D721Med (cell line): ENCODE measurements at regions not wholly inside any gene's neighbourhood (a gene's known extent, or its start where the extent isn't known, plus 50 kb on each side); places are given as distances from the start of the nearest gene placed in this dataset.

Experiments used
- DNase-seq: peaks from one replicate; pipeline ENCODE4 v3.0.0; 2011; ENCODE audit warnings: low spot score; ENCODE audit not compliant: insufficient read length
- FAIRE-seq: peaks from 2 replicates; lab custom pipeline; 2011; peaks lifted over from hg19 to GRCh38; lab: Jason Lieb, UNC
- TF ChIP-seq, protein P1 (sequence below): IDR thresholded peaks from 2 replicates; pipeline ENCODE4 v1.5.1; 2012; ENCODE audit warnings: mild to moderate bottlenecking, control low read depth; ENCODE audit not compliant: insufficient read depth; ENCODE audit errors: missing control alignments

DNA sequence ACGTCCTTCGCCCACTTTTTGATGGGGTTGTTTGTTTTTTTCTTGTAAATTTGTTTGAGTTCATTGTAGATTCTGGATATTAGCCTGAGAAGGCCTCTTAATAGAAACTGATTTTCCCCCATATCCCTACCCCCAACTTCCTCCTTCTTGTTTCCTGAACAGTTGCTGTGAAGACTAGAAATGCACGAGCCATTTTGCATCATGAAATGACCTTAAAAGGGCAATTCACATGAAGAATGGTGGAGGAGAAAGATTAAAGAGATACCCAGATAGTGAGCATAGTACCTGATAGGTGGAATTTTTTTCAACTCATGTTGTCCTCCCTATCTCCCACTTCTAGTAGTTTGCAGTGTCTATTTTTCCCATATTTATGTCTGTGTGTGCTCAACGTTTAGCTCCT is 55.2 kb upstream of the KCNH8 start:
- DNase-seq (no peak), FAIRE-seq (no peak)
- TF ChIP-seq, protein P1, sequence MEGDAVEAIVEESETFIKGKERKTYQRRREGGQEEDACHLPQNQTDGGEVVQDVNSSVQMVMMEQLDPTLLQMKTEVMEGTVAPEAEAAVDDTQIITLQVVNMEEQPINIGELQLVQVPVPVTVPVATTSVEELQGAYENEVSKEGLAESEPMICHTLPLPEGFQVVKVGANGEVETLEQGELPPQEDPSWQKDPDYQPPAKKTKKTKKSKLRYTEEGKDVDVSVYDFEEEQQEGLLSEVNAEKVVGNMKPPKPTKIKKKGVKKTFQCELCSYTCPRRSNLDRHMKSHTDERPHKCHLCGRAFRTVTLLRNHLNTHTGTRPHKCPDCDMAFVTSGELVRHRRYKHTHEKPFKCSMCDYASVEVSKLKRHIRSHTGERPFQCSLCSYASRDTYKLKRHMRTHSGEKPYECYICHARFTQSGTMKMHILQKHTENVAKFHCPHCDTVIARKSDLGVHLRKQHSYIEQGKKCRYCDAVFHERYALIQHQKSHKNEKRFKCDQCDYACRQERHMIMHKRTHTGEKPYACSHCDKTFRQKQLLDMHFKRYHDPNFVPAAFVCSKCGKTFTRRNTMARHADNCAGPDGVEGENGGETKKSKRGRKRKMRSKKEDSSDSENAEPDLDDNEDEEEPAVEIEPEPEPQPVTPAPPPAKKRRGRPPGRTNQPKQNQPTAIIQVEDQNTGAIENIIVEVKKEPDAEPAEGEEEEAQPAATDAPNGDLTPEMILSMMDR = no peak

DNA sequence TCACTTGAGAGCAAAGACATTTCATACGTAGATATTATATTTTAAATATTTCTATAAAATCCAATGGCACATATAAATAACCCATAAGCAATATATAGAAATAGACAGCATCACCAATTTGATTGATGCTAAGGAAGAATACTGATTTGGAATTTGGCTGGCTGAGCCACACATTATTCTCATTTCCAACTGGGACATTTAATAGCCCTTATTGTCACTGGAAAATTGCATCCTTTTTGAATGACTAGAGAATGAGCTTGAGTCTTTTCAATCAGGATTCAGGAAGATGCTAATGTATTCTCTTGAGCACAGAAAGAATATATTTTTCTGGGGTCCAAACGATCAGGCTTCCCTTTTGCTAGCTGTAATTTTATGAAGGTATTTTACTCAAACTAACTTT is 70.9 kb upstream of the KCNH8 start:
- no peak for FAIRE-seq
- DNase-seq = no peak
- TF ChIP-seq, protein P1 = no peak

DNA sequence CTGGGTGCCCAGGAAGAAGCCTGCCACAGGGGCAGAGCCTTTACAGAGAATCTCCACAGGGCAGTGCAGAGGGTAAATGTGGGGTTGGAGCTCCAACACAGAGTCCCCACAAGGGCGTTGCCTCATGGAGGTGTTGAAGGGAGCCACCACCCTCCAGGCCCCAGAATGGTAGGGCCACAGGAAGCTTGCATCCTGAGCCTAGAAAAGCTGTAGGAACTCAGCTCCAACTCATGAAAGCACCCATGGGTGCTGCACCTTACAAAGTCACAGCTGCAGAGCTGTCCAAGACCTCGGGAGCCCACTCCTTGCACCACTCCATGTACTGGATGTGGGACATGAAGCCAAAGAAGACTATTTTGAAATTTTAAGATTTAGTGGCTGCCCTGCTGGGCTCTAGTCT is 73.3 kb upstream of the KCNH8 start:
- TF ChIP-seq, protein P1 = no peak
- FAIRE-seq (no peak), DNase-seq (no peak)

DNA sequence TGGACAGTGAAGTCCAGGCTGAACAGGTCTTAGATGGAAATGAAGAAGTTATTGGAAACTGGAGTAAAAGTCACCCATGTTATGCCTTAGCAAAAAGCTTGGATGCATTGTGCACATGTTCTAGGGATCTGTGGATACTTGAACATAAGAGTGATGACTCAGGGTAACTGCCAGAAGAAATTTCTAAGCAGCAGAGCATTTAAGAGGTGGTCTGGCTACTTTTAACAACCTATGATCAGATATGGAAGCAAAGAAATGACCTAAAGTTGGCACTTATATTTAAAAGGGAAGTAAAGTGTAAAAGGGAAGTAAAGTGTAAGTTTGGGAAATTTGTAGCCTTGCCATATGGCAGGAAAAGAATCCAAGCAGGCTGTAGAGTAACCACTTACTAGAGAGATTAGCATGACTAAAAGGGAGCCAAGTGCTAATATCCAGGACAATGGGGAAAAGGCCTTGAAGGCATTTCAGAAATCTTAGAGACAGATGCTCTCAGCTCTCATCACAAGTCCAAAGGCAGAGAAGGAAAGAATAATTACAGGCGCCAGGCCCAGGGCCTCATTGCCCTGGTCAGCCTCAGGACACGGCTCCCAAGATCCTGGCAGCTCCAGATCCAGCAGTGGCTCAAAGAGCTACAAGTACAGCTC is 73.9 kb upstream of the KCNH8 start:
- TF ChIP-seq, protein P1 = no peak
- DNase-seq = no peak
- FAIRE-seq = no peak

DNA sequence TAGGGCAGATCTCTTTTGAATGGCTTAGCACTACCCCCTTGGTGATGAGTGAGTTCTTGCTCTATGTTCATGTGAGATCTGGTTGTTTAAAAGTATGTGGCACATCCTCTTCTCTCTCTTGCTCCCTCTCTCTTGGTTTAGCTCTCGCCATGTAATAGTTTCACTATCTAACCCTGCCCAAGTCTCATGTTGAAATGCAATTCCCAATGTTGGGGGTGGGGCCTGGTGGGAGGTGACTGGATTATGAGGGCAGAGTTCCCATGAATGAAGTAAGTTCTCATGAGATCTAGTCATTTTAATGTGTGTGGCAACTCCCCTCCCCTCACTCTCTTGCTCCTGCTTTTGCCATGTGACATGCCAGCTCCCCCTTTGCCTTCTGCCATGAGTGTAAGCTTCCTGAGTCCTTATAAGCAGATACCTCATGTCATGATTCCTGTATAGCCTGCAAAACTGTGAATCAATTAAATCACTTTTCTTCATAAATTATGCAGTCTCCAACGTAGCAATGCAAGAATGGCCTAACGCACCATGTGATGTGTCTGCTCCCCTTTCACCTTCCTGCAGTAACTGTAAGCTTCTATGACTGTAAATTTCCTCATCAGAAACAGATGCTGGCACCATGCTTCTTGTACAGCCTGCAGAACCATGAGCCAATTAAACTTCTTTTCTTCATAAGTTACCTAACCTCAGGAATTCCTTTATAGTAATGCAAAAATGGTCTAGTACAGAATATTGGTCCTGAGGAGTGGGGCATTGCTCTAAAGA is 74.8 kb upstream of the KCNH8 start:
- DNase-seq (no peak), FAIRE-seq (no peak)
- TF ChIP-seq, protein P1 = no peak

DNA sequence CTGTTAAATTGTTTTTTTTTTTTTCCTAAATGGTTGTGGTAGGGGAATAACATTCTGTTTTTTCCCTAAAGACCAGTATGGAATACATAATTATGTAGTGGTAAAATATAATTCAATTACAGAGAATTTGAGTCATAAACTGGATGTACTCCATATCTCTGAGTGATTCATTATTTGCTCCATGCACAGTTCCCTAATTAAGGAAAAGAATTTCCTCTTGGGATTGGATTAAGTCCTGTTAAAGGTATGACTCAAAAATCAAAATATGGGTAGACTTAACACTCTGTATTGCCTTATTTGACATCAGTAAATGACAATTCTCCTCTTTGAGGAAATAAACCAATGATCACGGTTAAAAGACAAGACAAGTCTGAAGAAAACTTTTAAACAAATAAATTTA is 78.0 kb upstream of the KCNH8 start:
- no peak for FAIRE-seq
- TF ChIP-seq, protein P1 = no peak
- DNase-seq = no peak

DNA sequence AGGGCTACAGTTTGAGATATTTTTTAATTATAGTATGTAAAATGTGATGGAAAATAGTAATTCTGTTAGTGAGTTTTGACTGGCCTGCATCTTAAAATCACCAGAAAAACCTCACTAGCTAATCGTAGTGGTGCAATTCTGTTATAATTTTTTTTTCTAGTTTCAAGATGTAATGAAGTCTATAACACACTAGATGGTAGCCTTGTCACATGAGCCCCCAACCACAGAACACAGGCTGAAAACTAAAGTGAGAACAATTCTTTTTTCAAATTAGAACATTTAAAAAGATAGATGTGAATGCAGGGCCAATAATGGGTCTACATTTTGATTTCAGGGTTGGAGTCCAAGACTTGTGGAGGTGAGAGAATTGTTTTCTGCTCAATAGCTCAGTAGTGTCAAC is 83.3 kb upstream of the KCNH8 start:
- no peak for FAIRE-seq
- no peak for DNase-seq
- TF ChIP-seq, protein P1 = peak; percentile 72
